COLO668 (cell line): ENCODE measurements at regions not wholly inside any gene's neighbourhood (a gene's known extent, or its start where the extent isn't known, plus 50 kb on each side); places are given as distances from the start of the nearest gene placed in this dataset.

Source experiments
- DNase-seq: peaks from one replicate; lab custom pipeline; 2025; ENCODE audit not compliant: unreplicated experiment; lab: John Stamatoyannopoulos, UW

DNA sequence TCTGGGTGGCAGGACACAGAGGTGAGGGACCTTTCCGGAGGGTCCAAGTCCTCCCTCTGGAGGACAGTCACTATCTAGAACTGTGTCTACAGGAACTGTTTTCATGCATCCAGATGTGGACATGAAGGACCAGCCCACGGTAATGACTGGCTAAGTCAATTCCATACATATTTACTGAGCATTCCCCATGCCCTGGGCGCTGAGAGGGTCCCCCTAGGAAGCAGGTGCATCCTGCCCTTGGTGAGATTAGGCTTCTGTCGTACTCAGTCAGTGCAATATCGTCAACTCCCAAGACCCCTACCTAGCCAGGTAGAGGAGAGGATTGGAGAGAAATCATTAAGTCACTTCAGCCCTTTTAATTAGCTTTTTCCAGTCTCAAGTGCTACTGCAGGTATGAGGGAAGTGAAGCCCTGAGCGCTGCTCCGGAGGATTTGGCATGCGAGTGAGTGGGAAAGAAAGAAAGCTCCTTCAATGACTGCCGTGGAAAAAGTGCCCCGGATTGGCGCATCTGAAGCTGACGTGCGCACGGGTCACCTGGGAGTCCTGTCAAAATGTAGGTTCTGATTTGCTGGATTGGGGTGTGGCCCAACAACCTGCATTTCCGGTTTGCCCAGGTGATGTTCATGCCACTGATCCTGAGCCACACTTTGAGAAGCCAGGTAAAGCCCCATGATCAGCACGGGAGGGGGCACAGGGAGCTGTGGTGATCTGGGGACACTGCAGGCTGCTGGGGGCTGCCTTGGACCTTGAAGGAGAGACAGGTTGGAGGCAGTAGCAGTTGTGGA is 367.4 kb upstream of the TNRC6C start:
- no peak for DNase-seq

DNA sequence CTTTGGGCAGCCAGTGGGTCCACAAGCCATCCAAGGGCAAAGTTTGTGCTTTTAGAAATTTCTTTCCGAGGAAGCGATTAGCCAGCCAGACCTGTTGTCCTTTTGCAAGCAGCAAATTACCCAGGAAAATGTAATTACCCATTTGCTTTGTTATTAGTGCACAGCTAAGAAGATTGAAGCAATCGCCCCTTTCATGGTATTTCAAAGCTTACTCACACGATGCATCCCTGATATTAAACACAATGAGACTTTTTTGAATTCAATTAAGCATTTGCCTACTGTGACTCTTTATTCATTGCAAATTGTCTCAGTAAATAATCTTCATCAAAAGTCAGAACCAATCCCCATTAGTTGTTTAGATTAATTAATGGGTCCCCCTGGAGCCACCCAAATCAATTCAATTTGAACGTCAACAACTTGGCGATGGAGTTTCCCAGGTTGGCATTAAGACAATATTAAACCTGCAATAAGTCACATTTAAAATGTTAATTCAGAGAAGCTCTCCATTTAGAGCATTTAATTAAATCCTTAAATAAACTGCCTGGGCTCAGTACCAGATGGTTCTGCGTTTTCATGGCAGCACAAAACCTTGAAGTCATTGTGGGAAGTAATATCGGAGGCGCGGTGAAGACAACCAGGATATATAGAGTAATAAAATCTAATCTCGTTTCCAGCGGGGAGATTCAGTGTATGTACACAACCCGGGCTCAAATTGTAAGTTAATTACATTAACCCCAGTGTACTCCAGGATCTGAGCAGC is 366.2 kb upstream of the TNRC6C start:
- no peak for DNase-seq

DNA sequence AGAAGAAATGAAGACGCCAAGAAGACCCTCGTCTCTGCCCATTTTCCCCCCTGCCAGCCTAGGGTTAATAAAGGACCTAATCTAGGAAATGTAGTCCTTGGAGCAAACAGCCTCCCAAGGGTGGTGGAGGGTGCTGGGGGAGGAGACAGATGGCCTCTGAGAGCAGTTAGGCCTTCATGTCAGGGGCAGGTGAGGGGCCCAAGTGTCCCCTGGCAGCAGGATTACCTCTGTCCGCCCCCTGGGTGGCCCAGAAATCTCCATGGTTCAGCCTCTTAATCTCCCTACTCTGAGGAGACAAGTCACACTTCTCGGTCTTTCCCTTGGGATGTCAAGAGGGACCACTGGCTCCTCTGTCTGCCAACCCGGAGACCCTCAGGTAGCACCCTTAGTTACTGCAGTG is 365.4 kb upstream of the TNRC6C start:
- no peak for DNase-seq

DNA sequence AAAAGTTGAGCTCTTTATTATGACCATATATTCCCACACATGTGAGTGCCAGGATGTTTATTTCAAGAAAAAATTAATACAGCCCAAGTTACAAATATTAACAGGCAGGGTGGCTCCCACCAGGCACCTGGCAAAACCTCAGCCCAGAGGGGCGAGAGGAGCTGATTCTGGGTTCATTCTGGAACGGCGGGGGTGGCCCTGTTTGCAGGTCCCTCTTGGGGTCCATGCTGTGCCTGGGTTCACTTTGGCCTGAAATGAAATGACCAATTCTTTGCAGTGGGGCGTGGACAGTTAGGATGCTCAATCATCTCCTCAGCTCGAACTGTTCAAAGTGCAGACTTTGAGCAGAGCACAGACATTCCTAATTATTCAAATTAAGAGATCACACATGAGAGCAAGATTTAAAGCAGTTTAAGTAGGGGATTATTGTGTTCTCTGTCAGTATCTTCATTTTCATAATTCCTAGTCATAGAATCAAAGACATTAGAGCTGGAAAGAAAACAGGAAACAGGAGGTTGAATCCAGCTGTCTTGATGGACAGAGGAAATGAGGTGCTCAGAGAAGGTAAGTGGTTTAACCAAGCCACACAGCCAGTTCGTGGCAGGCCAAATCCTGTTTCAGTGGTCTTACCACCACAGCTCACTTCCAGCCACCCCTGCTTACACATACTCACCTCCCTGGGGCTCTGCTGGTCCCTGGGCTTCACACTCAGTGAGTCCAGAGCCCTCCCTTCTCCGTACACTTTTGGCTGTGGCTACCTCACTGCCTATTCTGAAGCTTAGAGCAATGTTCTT is 363.9 kb upstream of the TNRC6C start:
- no peak for DNase-seq

DNA sequence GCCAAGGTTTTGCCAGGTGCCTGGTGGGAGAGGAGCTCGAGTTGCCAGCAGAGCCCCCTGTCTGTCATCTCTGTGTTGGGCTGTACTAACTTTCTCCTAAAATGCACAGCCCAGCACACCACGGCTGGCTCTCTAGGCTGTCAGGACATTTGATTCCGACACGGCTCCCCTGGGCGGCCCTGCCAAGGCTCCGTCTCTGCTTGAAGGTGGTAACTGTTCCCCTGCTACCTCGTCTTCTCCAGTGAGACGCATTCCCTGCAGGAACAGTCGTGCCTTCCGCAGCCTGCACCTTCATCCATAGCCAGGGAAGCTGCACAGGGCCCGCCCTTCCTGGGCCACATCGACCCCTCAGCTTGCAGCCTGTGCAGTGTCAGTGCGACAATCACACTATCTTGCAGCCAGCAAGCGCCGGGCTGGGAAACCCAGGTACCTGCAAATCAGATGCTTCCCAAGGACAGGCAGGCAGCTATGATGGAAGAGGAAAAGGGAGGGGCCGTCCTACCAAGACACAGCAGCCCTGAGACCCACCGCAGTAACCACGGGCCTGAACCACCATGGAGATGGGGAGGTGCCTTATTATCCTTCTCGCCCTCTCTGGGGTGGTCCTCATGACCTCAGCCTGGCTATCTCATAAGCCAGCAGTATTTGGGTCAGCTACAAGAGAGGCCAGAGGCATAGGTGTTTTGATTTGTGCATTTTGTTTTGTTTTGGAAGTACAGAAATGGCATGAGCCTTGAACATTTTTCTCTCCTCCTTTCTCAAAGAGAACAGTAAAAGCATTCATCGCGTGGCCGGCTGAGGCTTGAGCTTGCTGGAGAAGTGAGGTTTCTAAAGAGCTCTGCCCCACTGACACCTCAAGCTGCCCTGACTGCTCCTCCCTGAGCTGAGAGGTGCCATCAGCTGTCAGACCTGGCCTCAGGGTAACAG is 361.7 kb upstream of the TNRC6C start:
- DNase-seq: no peak

DNA sequence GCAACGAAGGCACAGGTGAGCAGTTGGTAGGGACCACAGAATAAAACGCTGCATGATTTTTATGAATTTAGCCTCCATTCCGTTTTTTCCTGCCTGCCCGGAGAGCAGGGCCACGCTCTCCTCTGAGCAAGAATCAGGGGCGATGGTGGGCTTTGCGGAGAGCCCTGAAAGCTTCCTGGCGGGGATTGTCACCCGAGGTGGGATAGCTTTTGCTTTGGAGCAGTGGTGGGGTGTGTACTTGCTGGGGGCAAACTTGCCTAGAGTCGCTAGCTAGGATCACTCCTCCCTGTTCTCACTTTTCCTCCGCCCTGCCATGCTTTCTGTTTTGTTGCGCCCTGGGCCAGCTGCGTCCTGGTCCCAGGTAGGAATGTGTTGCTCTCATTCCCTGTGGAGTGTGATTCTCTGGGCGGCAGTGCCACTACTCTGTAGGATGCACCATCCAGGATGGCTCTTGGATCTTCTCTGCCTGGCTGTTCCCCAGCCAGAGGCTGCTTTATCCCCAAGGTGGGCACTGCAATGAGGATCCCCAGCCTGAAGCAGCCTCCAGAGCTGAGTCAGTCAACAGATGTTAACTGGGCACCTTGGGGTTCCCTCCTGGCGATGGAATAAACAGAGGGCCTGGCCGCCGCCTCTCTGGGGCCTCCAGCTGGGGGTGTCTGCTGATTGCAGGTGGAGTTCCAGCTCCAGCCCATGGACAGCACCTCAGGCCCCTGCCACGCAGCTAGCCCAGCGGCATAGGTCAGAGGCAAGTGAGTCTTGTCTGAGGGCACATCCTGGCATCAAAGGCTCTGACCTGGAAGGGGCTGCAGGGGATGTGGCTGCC is 360.9 kb upstream of the TNRC6C start:
- DNase-seq: no peak

DNA sequence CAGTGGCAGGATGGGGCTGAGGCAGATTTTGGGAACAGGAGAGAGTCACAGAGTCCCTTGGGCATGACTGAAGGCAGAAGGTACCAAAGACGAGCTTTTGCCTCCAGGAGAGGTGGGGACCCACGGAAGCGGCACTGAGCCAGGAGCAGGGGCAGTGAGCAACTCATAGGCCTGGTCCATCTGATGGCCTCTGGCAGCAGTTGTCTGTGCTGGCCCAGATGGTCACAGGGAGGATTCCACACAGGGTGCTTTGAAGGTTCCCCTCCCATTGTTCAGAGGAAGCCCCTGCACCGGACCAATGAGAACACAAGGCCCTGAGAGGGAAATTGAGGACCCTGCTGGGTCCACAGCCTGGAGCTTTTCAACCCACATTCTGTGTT is 360.3 kb upstream of the TNRC6C start:
- DNase-seq: no peak

DNA sequence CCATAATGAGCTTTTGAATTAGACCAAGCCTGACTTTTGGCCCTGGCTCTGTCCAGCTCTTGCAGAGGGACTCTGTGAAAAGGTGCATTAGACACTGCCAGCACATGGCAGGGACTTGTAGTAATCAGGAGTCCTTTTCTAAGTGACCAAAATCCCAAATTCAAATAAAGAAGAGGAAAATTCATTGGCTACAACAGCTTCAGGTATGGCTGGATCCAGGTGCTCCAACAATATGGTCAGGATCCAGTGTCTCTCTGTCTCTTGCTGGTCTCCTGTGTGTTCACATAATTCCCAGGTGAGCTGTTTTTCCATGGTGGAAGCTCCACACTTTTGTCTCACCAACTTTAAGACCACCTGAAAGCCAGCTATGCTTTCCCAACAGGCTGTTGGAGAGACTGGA is 358.8 kb upstream of the TNRC6C start:
- no peak for DNase-seq

DNA sequence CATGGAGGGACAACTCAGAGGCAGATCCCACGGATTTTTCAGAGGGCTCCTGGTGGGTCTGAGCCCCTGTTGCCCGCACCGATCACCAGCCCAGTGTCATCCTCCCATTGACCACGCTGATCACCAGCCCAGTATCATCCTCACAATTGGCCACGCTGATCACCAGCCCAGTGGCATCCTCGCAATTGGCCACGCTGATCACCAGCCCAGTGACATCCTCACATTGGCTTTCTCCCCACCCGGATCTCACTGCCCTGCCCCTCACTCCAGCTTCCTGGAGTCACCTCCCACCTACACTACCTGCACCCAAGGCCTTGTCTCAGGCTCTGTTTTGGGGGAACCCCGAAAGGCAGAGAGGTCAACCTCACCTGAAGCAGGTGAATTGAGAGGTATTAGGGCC is 358.2 kb upstream of the TNRC6C start:
- DNase-seq: no peak

DNA sequence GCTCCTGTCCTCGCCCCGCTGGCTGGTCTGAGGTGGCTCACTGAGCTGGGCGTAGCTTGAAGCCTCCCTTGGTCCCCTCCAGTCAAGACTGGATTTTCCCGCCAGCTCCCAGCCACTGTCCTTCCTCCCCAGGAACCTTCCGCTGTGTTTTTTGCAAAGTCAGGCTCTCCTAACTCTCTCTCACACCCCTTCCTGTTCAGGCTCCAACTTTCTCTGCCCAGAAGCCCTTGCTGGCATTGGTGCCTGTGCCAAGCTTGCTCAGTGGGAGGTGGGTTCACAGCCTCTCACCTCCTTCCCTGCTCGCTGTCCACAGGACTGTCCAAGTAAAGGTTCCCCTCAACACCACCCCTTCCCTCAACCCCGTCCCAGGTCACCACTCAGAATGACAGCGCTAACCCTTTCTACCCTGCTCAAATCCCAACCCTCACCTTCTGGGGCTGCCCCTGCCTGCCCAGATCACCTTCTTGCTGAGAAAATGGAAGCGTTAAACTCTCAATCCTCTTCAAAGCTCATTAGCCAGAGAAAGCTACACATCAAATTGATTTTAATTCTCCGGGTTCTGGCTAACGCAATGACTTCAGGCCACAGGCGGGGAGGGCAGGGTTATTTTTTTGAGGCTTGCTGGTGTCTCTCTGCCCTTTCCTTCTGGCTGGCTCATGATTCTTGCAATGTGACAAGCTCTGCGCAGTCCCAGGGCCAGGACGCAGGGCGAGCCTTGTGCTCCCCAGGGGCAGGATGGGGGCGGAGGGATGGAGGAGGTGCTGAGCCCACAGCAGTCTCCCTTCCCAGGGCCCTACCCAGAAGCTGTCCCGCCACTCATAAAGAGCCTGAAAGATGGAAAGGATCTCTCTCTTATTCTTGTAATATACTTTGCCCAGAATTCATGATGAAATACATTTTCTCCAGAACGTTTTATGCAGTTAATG is 357.2 kb upstream of the TNRC6C start:
- DNase-seq: no peak

DNA sequence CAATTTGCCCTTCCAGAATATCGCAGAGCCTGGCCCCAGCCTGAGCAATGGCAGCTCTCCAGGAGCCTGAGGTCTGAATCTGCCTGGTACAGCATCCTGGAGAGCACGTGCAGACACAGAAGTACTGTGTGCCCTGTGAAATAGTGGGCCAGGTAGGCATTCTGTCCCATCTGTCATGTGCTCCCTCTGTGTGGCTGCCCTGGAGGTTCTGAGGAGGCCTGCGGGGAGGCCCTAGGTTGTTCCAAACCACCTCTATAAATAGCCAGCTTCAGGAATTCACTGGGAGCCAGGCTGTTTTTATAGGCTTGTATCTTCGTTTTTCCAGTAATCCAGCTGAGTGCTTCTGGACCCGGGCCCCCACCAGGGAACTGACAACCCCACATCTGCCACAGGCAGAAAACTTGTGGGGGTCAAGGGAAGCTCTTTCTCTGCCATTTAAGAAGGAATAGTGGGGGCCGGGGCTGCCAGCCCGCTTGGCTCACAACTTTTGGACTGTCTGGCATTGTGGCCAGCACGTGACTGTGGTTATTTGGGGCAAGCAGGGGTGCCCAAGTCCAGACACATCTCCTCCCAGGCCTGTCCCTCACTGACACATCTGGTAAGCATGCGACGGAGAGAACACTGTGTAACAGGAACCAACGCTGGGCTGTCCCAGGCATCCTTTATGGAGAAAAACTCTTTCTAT is 356.3 kb upstream of the TNRC6C start:
- DNase-seq: no peak

DNA sequence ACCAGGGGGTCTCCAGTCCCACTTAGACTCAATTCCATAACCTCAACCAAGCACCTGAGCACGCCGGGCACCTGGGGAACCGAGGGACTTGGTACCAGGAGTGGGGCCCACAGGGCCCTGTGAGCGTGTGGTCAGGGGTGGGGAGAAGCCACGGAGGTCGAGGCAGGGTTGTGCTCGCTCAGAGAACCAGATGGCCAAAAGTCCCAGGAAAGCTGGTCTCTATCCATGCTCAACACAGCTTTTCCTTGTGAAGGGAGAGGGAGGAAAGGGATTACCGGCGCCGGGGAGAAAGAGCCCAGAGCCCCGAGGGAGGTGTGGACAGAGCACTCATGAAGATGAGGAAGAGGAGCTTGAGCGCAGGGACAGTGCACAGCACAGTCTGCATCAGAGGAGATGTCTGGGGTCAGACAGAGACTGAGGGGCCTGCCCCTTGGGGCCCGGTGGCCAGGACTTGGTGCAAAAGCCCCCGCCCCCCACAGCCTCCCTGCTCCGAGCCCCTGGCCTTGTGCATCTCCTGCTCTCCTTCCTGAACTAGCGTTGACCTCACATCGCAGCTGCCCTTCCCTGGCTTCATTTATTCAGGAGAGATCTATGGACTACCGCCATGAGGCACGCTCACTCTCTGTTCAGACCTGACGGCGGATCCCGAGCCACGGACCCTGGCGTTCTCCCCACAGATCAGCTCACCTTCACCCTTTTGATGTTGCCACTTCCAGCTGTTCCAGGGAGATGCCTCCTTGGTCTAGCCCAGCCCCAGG is 355.4 kb upstream of the TNRC6C start:
- DNase-seq: no peak

DNA sequence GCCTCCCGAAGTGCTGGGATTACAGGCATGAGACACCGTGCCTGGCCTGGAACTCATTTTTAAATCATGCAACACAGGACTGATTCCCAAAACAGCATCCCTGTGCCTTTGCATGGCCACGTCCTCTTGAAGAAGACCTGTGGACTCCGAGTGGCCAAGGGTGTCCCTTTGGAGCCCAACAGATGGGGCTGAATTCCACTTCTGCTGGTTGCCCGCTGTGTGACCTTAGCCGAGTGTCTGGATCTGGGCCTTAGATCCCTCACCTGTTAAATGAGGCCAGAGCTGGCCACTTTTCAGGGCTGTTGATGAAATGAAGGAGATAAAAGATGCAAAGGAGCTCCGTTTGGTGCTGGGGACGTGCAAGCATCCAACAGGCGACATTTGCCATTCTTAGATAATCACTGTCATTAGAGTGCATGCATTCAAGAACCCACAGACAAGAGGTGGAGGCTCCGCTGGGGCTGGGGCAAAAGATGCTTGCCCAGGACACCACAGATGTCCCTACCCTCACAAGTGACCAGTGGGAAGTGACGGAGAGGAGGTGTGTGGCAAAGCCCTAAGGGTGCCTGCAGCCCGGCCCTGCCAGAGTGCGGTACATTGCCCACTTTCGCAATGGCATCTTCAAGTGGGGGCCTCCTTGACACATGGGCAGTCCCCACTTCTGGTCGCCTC is 354.1 kb upstream of the TNRC6C start:
- DNase-seq: no peak

DNA sequence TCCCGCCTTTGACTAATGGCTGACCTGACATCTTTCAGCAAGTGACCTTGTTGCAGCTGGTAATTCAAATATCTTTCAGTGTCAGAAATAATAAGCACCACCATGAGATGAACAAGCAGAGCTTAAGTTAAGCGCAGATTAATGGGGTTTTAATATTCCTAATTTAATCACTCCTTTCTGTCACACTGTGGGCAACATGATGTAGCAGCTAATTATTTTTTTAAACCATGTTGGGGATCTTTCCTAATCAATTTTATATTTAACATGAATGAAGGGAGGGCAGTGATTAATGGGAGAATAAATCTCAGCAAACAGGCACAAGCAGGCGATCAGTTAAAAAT is 353.6 kb upstream of the TNRC6C start:
- DNase-seq: no peak

DNA sequence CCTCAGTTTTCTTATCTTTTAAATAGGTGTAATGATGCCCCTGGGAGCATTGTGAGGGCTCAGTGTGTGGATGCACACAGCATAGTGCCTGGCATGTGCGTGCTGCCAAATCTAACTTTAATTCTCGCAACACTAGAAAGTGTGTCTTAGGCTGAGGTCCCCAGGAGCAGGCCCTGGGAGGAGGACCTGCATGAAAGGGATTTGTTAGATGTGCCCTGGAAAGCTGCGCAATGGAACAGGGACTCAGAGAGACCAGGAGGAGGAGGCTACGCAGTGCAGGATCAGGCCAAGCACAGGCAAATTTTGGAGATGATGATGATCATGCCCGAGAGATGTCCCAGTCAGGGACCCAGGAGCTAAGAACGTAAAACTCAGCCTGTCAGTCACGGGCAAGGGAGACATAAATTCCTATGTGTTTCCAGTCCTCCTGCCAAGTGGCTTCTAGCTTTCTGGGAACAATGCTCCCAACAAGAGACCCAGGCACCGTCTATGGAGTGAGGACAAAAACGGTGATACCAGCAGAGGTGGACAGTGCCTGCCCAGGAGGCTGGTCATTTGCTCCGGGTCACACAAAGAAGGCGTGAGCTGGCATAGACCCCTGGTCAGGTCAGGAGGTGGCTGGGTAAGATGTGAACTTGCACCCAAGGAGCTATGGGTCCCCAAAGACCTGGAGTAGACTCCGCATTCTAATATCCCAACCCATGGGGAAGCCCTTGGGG is 352.2 kb upstream of the TNRC6C start:
- no peak for DNase-seq

DNA sequence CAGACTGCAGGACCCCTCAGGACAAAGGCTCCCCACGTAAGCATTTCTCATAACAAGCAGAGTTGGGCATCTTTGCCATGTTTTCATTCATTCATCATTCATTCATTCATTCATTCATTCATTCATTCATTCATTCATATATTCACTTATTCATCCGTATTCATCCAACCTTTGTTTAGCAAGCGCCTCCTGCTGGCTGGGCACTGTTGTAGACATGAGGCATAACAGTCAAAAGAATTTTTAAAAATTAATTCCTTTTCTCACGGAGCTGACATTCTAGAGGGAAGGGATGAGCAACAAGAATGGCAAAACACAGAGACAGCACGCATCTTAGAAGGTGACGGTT is 351.7 kb upstream of the TNRC6C start:
- no peak for DNase-seq

DNA sequence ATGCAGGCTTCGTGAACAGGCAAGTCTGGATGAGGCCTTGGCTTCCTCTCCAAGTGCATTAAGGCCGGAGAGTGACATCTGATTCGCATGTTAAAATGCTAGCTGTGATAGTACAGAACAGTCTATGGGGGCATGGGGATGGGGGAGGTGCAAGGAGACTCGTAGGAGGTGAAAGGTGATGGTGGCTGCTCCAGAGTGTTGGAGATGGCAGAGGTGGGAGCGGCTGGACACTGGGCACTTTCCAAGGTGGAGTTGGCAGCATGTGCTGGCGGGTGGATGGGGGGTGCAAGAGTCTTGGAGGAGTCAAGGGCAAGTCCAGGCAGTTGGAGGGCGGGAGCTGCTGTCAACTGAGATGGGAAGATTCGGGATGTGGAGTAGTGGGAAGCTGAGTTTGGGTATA is 350.9 kb upstream of the TNRC6C start:
- no peak for DNase-seq
